ENCODE measurements at regions not wholly inside any gene's neighbourhood (a gene's known extent, or its start where the extent isn't known, plus 50 kb on each side); places are given as distances from the start of the nearest gene placed in this dataset.

DNA sequence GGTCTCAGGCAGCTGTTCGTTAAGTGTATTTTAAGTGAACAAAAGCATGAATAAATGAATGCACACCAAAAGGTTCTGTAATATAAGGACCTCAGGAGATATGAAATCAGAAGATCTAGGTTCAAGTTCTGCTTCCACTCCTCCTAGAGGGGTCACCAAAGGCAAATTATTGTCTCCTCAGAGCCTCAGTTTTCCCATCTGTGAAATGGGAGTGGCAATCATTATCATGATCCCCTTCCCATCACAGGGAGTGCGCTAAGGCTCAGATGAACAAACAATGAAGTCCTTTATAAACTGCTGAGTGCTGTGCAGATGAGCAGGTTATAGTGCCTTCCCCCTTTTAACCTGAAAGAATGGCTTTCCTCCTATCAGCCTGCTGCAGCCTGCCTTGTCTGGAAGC, 248.3 kb upstream of the C16orf82 start:
- TF ChIP-seq, protein P1, sequence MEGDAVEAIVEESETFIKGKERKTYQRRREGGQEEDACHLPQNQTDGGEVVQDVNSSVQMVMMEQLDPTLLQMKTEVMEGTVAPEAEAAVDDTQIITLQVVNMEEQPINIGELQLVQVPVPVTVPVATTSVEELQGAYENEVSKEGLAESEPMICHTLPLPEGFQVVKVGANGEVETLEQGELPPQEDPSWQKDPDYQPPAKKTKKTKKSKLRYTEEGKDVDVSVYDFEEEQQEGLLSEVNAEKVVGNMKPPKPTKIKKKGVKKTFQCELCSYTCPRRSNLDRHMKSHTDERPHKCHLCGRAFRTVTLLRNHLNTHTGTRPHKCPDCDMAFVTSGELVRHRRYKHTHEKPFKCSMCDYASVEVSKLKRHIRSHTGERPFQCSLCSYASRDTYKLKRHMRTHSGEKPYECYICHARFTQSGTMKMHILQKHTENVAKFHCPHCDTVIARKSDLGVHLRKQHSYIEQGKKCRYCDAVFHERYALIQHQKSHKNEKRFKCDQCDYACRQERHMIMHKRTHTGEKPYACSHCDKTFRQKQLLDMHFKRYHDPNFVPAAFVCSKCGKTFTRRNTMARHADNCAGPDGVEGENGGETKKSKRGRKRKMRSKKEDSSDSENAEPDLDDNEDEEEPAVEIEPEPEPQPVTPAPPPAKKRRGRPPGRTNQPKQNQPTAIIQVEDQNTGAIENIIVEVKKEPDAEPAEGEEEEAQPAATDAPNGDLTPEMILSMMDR (IDR thresholded peaks at IDR 0.05): no peak
- TF ChIP-seq POLR2A (IDR thresholded peaks at IDR 0.05): no peak
